GM12892 (cell line): ENCODE measurements at regions not wholly inside any gene's neighbourhood (a gene's known extent, or its start where the extent isn't known, plus 50 kb on each side); places are given as distances from the start of the nearest gene placed in this dataset.

Source experiments
- POLR2A ChIP-seq: IDR thresholded peaks from 2 replicates; pipeline ENCODE4 v1.6.1; 2011; ENCODE audit warnings: low read depth, low read length, control low read depth
- POLR2AphosphoS5 ChIP-seq: IDR thresholded peaks from 2 replicates; pipeline ENCODE4 v1.6.1; 2011; ENCODE audit warnings: low read depth, low read length, control low read depth
- TAF1 ChIP-seq: IDR thresholded peaks from 2 replicates; pipeline ENCODE4 v1.6.1; 2011; ENCODE audit warnings: low read depth, mild to moderate bottlenecking, control low read depth, low read length, borderline replicate concordance

DNA sequence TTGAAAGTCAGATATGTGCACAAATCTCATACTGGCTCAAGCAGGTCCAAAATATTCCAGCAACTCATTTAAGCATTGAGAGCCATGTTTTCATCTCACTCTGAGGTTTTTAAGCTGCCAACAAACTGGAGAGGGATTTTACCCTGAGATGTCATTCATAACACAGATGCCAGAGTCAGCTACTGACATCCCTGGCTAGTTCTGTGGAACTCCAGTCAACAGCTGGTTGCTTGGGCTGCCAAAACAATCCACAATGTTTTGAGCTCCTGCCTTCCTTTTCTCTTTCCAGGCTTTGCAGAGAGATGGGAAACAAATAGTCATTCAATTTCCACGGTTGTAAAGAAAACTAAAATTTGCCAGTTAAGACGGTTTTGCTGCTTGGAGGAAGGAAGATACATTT lies 621.2 kb upstream of the FBXO33 start:
- TF ChIP-seq POLR2A (no peak), POLR2AphosphoS5 (no peak), TAF1 (no peak)
